HFFc6 (cell line): ENCODE measurements at regions not wholly inside any gene's neighbourhood (a gene's known extent, or its start where the extent isn't known, plus 50 kb on each side); places are given as distances from the start of the nearest gene placed in this dataset.

Experiments used
- DNase-seq: peaks from one replicate; pipeline ENCODE4 v3.0.0-alpha.2; 2018
- H3K27ac Mint-ChIP-seq: 2 replicates; pipeline ENCODE4 v1.8.0; 2020; ENCODE audit warnings: mild to moderate bottlenecking, mixed read lengths
- H3K27me3 Mint-ChIP-seq: 2 replicates; pipeline ENCODE4 v1.8.0; 2021; ENCODE audit warnings: mild to moderate bottlenecking, moderate library complexity, mixed read lengths; ENCODE audit not compliant: insufficient read depth
- H3K36me3 Mint-ChIP-seq: 2 replicates; pipeline ENCODE4 v1.8.0; 2021; ENCODE audit warnings: low read depth, mixed read lengths
- H3K4me1 Mint-ChIP-seq: 2 replicates; pipeline ENCODE4 v1.8.0; 2020; ENCODE audit warnings: low read depth, mixed read lengths
- H3K4me3 Mint-ChIP-seq: 2 replicates; pipeline ENCODE4 v1.8.0; 2020; ENCODE audit warnings: mild to moderate bottlenecking, moderate library complexity, mixed read lengths
- H3K9me3 Mint-ChIP-seq: 2 replicates; pipeline ENCODE4 v1.8.0; 2020; ENCODE audit warnings: mild to moderate bottlenecking, mixed read lengths
- CTCF ChIP-seq: fragments of 200-600 bp; sonication (generic); IDR thresholded peaks from 2 replicates; pipeline ENCODE4 v1.5.0; 2021; ENCODE audit warnings: antibody characterized with exemption, mild to moderate bottlenecking

GRCh38 chr10:92789067-92789466 lies 59.3 kb upstream of the EXOC6 start:
- no peaks in the 10 kb centered on the region for H3K4me1 Mint-ChIP-seq
- H3K36me3 Mint-ChIP-seq = no peaks in the 10 kb centered on the region
- H3K9me3 Mint-ChIP-seq = no peaks in the 10 kb centered on the region
- TF ChIP-seq CTCF = no peak
- DNase-seq = no peak
- no peak overlapping the region for H3K27ac Mint-ChIP-seq
- H3K27me3 Mint-ChIP-seq = peaks cover 22% of the 10 kb centered on the region
- no peak overlapping the region for H3K4me3 Mint-ChIP-seq

DNA sequence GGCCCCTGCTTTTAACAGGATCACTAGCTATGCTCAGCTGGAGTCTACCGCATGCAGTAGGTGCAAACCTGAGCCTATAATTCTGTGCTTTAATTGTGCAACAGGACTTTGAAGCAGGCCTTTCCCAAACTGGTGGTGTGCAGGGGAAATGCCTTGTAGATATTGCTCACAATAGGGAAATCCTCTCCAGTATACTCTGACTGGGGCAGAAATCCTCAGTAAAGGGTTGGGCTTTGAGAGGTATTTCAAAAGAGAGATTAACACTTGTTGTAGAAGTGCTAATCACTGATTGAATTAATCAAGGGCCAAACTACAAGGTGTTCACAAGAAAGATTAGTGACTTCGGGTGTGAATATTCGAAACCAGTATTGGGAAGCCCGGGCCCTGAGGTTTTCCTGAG lies 58.5 kb upstream of the EXOC6 start:
- no peaks in the 10 kb centered on the region for H3K36me3 Mint-ChIP-seq
- H3K27ac Mint-ChIP-seq = no peak overlapping the region
- no peaks in the 10 kb centered on the region for H3K9me3 Mint-ChIP-seq
- no peak for DNase-seq
- H3K27me3 Mint-ChIP-seq = peaks cover 20% of the 10 kb centered on the region
- no peak overlapping the region for H3K4me3 Mint-ChIP-seq
- no peaks in the 10 kb centered on the region for H3K4me1 Mint-ChIP-seq
- no peak for TF ChIP-seq CTCF

- no peak for DNase-seq
- H3K27me3 Mint-ChIP-seq = peaks cover 25% of the 10 kb centered on the region
- H3K36me3 Mint-ChIP-seq = no peaks in the 10 kb centered on the region
- H3K4me3 Mint-ChIP-seq = no peak overlapping the region
- H3K4me1 Mint-ChIP-seq = no peaks in the 10 kb centered on the region
- H3K9me3 Mint-ChIP-seq = no peaks in the 10 kb centered on the region
- H3K27ac Mint-ChIP-seq = no peak overlapping the region
- no peak for TF ChIP-seq CTCF
These were observed 57.9 kb upstream of the EXOC6 start for GRCh38 chr10:92790440-92790839.

DNA sequence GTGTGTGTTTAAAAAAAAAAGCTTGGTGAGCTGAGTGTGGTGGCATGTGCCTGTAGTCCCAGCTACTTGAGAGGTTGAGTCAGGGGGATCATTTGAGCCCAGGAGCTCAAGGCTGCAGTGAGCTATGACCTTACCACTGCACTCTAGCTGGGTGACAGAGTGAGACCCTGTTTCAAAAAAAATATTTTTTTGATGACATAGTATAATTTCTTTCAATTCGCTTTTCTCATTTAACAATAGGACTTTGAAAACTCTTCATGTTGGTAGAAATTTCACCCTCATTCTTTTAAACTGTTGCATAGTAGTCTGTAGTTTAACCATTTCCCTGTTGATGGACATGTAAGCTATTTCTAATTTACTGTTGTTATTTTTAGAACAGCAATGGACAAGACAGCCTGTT lies 55.7 kb upstream of the EXOC6 start:
- peaks cover 21% of the 10 kb centered on the region for H3K27me3 Mint-ChIP-seq
- no peaks in the 10 kb centered on the region for H3K4me1 Mint-ChIP-seq
- no peak for TF ChIP-seq CTCF
- no peak overlapping the region for H3K4me3 Mint-ChIP-seq
- no peak for DNase-seq
- H3K36me3 Mint-ChIP-seq = peaks cover 4% of the 10 kb centered on the region; the same call in 1 of the 2 replicates
- peaks cover 6% of the 10 kb centered on the region for H3K9me3 Mint-ChIP-seq
- no peak overlapping the region for H3K27ac Mint-ChIP-seq
